ENCODE measurements at regions not wholly inside any gene's neighbourhood (a gene's known extent, or its start where the extent isn't known, plus 50 kb on each side); places are given as distances from the start of the nearest gene placed in this dataset.
A peak's percentile ranks its signal among the peaks of the same experiment; 100 is the strongest.

DNA sequence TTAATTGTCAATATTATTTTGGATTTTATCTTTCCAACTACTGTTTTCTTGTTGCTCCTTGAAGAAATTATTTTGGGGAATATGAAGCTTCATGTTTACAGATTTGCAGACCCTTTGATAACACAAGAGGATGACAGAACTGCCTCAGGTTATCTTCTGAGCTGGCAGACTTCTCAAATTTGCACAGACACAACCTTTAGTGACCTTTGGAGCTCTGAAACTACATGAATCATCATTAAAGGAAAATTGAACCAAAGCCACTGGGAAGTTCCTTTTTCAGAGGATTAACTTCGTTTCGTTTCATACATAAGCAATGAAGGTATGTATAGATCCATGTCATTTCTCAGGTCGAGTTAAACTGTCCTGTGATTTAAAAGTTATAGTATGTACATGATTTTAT, 85.9 kb downstream of the FBXO5 start:
- intact Hi-C loops (cut with DNase I, micrococcal nuclease): no loop called here
- DNase-seq (no peak), ATAC-seq (no peak)

DNA sequence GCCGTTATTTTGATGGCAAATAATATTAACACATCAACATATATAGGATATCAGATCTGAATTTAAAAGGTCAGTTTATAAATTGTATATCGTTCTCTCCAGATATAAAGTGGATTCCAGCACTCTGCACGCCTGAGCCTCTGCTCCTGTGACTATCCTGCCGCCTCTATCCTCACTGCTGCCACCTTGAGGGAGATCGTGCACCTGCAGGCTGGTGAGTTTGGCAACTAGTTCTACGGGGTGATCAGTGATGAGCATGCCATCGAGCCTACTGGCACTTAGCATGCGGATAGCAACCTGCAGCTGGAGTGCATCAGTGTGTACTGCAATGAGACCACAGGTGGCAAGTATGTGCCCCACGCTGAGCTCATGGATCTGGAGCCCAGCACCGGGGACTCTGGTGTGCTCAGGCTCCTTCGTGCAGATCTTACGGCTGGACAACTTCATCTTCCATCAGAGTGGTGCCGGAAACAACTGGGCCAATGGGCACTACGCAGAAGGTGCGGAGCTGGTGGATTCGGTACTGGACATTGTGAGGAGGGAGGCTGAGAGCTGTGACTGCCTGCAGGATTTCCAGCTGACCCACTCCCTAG, 84.9 kb downstream of the FBXO5 start:
- DNase-seq (peak in 1 of 2 donors; percentile 65), ATAC-seq (peak; percentile 66)
- intact Hi-C loops (cut with DNase I, micrococcal nuclease): no loop called here

- no peak for ATAC-seq
- intact Hi-C loops (cut with DNase I, micrococcal nuclease): no loop called here
Observed at GRCh38 chr6:152904678-152905077, 78.2 kb downstream of the FBXO5 start.

DNA sequence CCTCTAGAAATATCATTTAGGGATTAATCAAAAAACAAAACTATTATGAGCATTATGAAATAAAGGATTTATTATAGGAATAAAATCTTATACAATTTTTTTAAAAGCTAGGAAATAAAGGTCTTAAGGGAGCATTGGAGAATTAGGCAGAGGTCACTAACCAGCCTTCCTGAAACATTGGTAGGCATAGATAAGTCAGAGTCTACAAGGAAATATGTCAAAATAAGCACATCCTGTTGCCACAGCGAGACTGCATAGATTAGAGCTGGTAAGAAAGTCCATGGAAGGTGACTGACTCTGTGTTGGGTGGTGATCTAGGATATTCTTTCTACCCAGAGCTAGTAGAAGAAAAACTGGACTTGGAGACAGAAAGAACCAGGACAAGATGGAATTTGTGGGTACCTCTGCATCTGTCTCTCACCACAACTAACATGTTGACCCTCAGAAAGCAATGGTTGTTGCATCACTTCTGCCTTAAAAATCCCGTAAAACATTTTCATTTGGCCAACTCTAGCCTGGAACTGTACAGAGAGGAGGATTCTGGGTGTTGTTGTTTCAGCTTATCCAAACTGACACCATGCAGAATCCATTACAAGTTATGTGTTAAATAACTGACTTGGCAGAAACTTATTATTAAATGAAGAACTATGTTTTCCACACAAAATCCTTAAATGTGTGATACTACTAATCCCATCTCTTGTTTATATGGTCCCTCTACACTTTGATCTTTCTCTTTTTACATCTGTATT, 77.1 kb downstream of the FBXO5 start:
- DNase-seq (no peak), ATAC-seq (no peak)
- intact Hi-C loops (cut with DNase I, micrococcal nuclease): no loop called here

More at GRCh38 chr6:152904678-152905077, 78.2 kb downstream of the FBXO5 start:
- DNase-seq: no peak

DNA sequence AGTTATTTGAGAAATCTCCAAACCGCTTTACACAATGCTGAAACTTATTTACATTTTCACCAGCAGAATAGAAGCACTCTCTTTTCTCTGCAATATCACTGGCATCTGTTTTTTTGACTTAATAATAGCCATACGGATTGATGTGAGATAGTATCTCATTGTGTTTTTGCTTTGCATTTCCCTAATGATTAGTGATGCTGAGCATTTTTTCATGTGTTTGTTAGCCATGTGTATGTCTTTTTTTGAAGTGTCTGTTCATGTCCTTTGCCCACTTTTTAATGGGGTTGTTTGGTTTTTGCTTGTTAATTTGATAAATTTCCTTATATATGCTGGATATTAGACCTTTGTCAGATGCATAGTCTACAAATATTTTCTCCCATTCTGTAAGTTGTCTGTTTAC, 73.6 kb downstream of the FBXO5 start:
- intact Hi-C loops (cut with DNase I, micrococcal nuclease): no loop called here

GRCh38 chr6:152916035-152916434, 66.8 kb downstream of the FBXO5 start:
- DNase-seq (no peak), ATAC-seq (no peak)
- intact Hi-C loops (cut with DNase I, micrococcal nuclease): no loop called here

More for the DNA sequence above, 73.6 kb downstream of the FBXO5 start:
- DNase-seq (no peak), ATAC-seq (no peak)

GRCh38 chr6:152918991-152919390, 63.9 kb downstream of the FBXO5 start:
- no peak for DNase-seq
- intact Hi-C loops (cut with DNase I, micrococcal nuclease): no loop called here
- ATAC-seq: no peak

- DNase-seq (no peak), ATAC-seq (no peak)
- intact Hi-C loops (cut with DNase I, micrococcal nuclease): no loop called here
Observed at GRCh38 chr6:152920016-152920415, 62.8 kb downstream of the FBXO5 start.
